Transverse colon (tissue), 4 donors: ENCODE measurements at regions not wholly inside any gene's neighbourhood (a gene's known extent, or its start where the extent isn't known, plus 50 kb on each side); places are given as distances from the start of the nearest gene placed in this dataset.

Experiments
- CTCF ChIP-seq, 5 experiments: fragments of 200-600 bp in 3 of 5; fragments of 450-650 bp in 2 of 5; sonication (generic) in 3 of 5; IDR thresholded peaks; 1 replicate in 2 of 5; 2 replicates in 3 of 5; pipeline ENCODE4 v1.5.1; 2016 to 2017; ENCODE audit warnings: antibody characterized with exemption in 5 of 5, inconsistent platforms in 3 of 5, mild to moderate bottlenecking in 2 of 5, moderate library complexity in 1 of 5
- EP300 ChIP-seq: sonication (generic); formaldehyde crosslinking; IDR thresholded peaks from one replicate; pipeline ENCODE4 v1.6.1; 2017; ENCODE audit warnings: antibody characterized with exemption, low read depth
- POLR2AphosphoS5 ChIP-seq, 3 donors: sonication (generic); formaldehyde crosslinking; IDR thresholded peaks; one replicate each; pipeline ENCODE4 v1.6.1; 2016; ENCODE audit warnings: antibody characterized with exemption in 3 of 3

GRCh38 chr10:44856696-44857095 is 54.4 kb upstream of the TMEM72 start:
- no peak for TF ChIP-seq CTCF (IDR thresholded peaks at IDR 0.05)
- TF ChIP-seq POLR2AphosphoS5 (IDR thresholded peaks at IDR 0.05) = no peak
- TF ChIP-seq EP300 = no peak
